ENCODE measurements at regions not wholly inside any gene's neighbourhood (a gene's known extent, or its start where the extent isn't known, plus 50 kb on each side); places are given as distances from the start of the nearest gene placed in this dataset.
A peak's percentile ranks its signal among the peaks of the same experiment; 100 is the strongest.

DNA sequence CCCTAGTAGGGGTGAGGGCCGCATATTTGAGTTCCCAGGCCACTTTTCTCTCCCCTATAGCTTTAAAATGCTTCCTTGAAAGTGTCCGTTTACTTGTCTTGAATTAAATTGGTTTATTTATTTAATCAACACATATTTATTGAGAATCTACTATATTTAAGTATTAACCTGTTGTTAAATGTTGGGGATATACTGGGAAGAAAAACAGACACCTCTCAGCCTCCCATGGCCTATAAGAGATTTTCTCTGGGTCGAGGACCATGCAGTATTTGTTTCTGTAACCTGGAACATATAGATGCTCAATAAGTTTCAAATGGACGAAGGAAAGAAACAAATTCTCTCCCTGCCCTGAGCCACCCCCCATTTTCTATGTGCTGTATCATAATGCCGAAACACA, 98.6 kb downstream of the INSIG2 start:
- TF ChIP-seq, protein P1, sequence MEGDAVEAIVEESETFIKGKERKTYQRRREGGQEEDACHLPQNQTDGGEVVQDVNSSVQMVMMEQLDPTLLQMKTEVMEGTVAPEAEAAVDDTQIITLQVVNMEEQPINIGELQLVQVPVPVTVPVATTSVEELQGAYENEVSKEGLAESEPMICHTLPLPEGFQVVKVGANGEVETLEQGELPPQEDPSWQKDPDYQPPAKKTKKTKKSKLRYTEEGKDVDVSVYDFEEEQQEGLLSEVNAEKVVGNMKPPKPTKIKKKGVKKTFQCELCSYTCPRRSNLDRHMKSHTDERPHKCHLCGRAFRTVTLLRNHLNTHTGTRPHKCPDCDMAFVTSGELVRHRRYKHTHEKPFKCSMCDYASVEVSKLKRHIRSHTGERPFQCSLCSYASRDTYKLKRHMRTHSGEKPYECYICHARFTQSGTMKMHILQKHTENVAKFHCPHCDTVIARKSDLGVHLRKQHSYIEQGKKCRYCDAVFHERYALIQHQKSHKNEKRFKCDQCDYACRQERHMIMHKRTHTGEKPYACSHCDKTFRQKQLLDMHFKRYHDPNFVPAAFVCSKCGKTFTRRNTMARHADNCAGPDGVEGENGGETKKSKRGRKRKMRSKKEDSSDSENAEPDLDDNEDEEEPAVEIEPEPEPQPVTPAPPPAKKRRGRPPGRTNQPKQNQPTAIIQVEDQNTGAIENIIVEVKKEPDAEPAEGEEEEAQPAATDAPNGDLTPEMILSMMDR (IDR thresholded peaks at IDR 0.05): no peak
- peak; percentile 32 for TF ChIP-seq EZH2 (IDR thresholded peaks at IDR 0.05)

All from neural progenitor cell (in vitro differentiated cells).